Stomach (tissue), 4 donors: ENCODE measurements at regions not wholly inside any gene's neighbourhood (a gene's known extent, or its start where the extent isn't known, plus 50 kb on each side); places are given as distances from the start of the nearest gene placed in this dataset.

Source experiments
- POLR2A ChIP-seq, 4 donors: fragments of 450-650 bp; IDR thresholded peaks; one replicate each; pipeline ENCODE4 v1.6.1; 2016; ENCODE audit warnings: antibody characterized with exemption in 4 of 4, control low read depth in 2 of 4, mild to moderate bottlenecking in 1 of 4, moderate library complexity in 1 of 4
- TF ChIP-seq, protein P1 (sequence below), 7 experiments: fragments of 450-650 bp in 4 of 7; fragments of 200-600 bp in 3 of 7; sonication (generic) in 3 of 7; IDR thresholded peaks; one replicate each; pipeline ENCODE4 v1.5.1; 2016 to 2019; ENCODE audit warnings: antibody characterized with exemption in 7 of 7, control low read depth in 2 of 7, mild to moderate bottlenecking in 1 of 7

GRCh38 chr2:145721681-145722080 lies 1201.8 kb upstream of the ZEB2 start:
- no peak for TF ChIP-seq POLR2A (IDR thresholded peaks at IDR 0.05)
- TF ChIP-seq, protein P1, sequence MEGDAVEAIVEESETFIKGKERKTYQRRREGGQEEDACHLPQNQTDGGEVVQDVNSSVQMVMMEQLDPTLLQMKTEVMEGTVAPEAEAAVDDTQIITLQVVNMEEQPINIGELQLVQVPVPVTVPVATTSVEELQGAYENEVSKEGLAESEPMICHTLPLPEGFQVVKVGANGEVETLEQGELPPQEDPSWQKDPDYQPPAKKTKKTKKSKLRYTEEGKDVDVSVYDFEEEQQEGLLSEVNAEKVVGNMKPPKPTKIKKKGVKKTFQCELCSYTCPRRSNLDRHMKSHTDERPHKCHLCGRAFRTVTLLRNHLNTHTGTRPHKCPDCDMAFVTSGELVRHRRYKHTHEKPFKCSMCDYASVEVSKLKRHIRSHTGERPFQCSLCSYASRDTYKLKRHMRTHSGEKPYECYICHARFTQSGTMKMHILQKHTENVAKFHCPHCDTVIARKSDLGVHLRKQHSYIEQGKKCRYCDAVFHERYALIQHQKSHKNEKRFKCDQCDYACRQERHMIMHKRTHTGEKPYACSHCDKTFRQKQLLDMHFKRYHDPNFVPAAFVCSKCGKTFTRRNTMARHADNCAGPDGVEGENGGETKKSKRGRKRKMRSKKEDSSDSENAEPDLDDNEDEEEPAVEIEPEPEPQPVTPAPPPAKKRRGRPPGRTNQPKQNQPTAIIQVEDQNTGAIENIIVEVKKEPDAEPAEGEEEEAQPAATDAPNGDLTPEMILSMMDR (IDR thresholded peaks at IDR 0.05), result no peak
